Gastroesophageal sphincter (tissue), 4 donors: ENCODE measurements at regions not wholly inside any gene's neighbourhood (a gene's known extent, or its start where the extent isn't known, plus 50 kb on each side); places are given as distances from the start of the nearest gene placed in this dataset.

Experiments used
- ATAC-seq: fragments of 150-250 bp; one replicate; pipeline ENCODE4 v1.9.1; 2016; ENCODE audit warnings: mild to moderate bottlenecking, moderate library complexity
- H3K27ac ChIP-seq, 4 donors: fragments of 200-600 bp; sonication (generic) in 3 of 4; 1 replicate in 3 of 4; 2 replicates in 1 of 4; pipeline ENCODE4 v1.5.1; 2016 to 2019
- H3K27me3 ChIP-seq: fragments of 200-600 bp; sonication (generic); one replicate; pipeline ENCODE4 v1.5.1; 2019
- H3K36me3 ChIP-seq, 2 donors: fragments of 200-600 bp; sonication (generic); one replicate each; pipeline ENCODE4 v1.5.1; 2019; ENCODE audit warnings: control low read depth in 1 of 2
- H3K4me1 ChIP-seq, 3 donors: fragments of 200-600 bp; sonication (generic); 1 replicate in 2 of 3; 2 replicates in 1 of 3; pipeline ENCODE4 v1.5.1; 2016 to 2019; ENCODE audit warnings: control low read depth in 2 of 3
- H3K4me3 ChIP-seq, 2 donors: fragments of 200-600 bp; sonication (generic); one replicate each; pipeline ENCODE4 v1.5.1; 2019; ENCODE audit warnings: mild to moderate bottlenecking in 1 of 2, moderate library complexity in 1 of 2
- H3K9me3 ChIP-seq, 3 donors: fragments of 200-600 bp; sonication (generic); one replicate each; pipeline ENCODE4 v1.5.1; 2017 to 2019; ENCODE audit warnings: control low read depth in 2 of 3
- CTCF ChIP-seq, 4 experiments: fragments of 200-600 bp in 2 of 4; fragments of 450-650 bp in 2 of 4; sonication (generic) in 1 of 4; IDR thresholded peaks; one replicate each; pipeline ENCODE4 v1.5.1; 2017 to 2019; ENCODE audit warnings: antibody characterized with exemption in 4 of 4, mild to moderate bottlenecking in 2 of 4, moderate library complexity in 2 of 4
- EP300 ChIP-seq: sonication (generic); formaldehyde crosslinking; IDR thresholded peaks from one replicate; pipeline ENCODE4 v1.6.1; 2017; ENCODE audit warnings: antibody characterized with exemption, mild to moderate bottlenecking
- POLR2A ChIP-seq, 2 donors: fragments of 450-650 bp; IDR thresholded peaks; one replicate each; pipeline ENCODE4 v1.6.1; 2017; ENCODE audit warnings: antibody characterized with exemption in 2 of 2, mild to moderate bottlenecking in 2 of 2, moderate library complexity in 1 of 2
- POLR2AphosphoS5 ChIP-seq: sonication (generic); formaldehyde crosslinking; IDR thresholded peaks from one replicate; pipeline ENCODE4 v1.6.1; 2017; ENCODE audit warnings: antibody characterized with exemption
- WGBS, 2 donors: methylation state at CpG; one replicate each; pipeline ENCODE4 v1.1.5; 2018; ENCODE audit warnings: low coverage in 1 of 2; 5-methylcytosine and 5-hydroxymethylcytosine counted together

- Histone ChIP-seq H3K27ac (no peak overlapping the region), H3K9me3 (no peaks in the 10 kb centered on the region), H3K4me1 (no peaks in the 10 kb centered on the region), H3K36me3 (no peaks in the 10 kb centered on the region), H3K4me3 (no peak overlapping the region), H3K27me3 (no peaks in the 10 kb centered on the region)
- no peak for ATAC-seq
- WGBS, 2 donors, result 80 to 82% methylated on average over 1 of the region's 1 CpG
- TF ChIP-seq CTCF (IDR thresholded peaks at IDR 0.05) (no peak), POLR2A (IDR thresholded peaks at IDR 0.05) (no peak), POLR2AphosphoS5 (no peak), EP300 (no peak)
These were observed 496.4 kb upstream of the ALCAM start for GRCh38 chr3:104870276-104870675.

GRCh38 chr3:104873331-104873730 is 493.4 kb upstream of the ALCAM start:
- ATAC-seq, result no peak
- 100% methylated on average over 1 of the region's 1 CpG for WGBS, 2 donors
- H3K36me3 ChIP-seq, result no peaks in the 10 kb centered on the region
- H3K27me3 ChIP-seq, result no peaks in the 10 kb centered on the region
- H3K27ac ChIP-seq, result no peak overlapping the region
- no peak overlapping the region for H3K4me3 ChIP-seq
- TF ChIP-seq POLR2A (IDR thresholded peaks at IDR 0.05), result no peak
- no peak for TF ChIP-seq CTCF (IDR thresholded peaks at IDR 0.05)
- no peak for TF ChIP-seq POLR2AphosphoS5
- no peak for TF ChIP-seq EP300
- H3K9me3 ChIP-seq, result no peaks in the 10 kb centered on the region
- no peaks in the 10 kb centered on the region for H3K4me1 ChIP-seq

- Histone ChIP-seq H3K4me1 (no peaks in the 10 kb centered on the region), H3K27ac (no peak overlapping the region), H3K4me3 (no peak overlapping the region), H3K9me3 (no peaks in the 10 kb centered on the region), H3K27me3 (no peaks in the 10 kb centered on the region), H3K36me3 (no peaks in the 10 kb centered on the region)
- 81 to 82% methylated on average over 2 of the region's 2 CpGs for WGBS, 2 donors
- ATAC-seq, result no peak
- TF ChIP-seq POLR2AphosphoS5, result no peak
- no peak for TF ChIP-seq POLR2A (IDR thresholded peaks at IDR 0.05)
- TF ChIP-seq EP300, result no peak
- TF ChIP-seq CTCF (IDR thresholded peaks at IDR 0.05), result no peak
These were observed 488.3 kb upstream of the ALCAM start for GRCh38 chr3:104878395-104878794.

GRCh38 chr3:104879919-104880318 is 486.8 kb upstream of the ALCAM start:
- no peaks in the 10 kb centered on the region for H3K36me3 ChIP-seq
- no peak for ATAC-seq
- H3K27me3 ChIP-seq, result no peaks in the 10 kb centered on the region
- H3K27ac ChIP-seq, result no peak overlapping the region
- H3K4me3 ChIP-seq, result no peak overlapping the region
- no peak for TF ChIP-seq POLR2A (IDR thresholded peaks at IDR 0.05)
- TF ChIP-seq POLR2AphosphoS5, result no peak
- no peak for TF ChIP-seq EP300
- TF ChIP-seq CTCF (IDR thresholded peaks at IDR 0.05), result no peak
- no peaks in the 10 kb centered on the region for H3K9me3 ChIP-seq
- WGBS, 2 donors, result 29% methylated on average over 2 of the region's 2 CpGs; no CpG with 5 or more reads in 1 of the 2 donors
- no peaks in the 10 kb centered on the region for H3K4me1 ChIP-seq

- ATAC-seq, result no peak
- no peak overlapping the region for H3K4me3 ChIP-seq
- H3K9me3 ChIP-seq, result no peaks in the 10 kb centered on the region
- H3K36me3 ChIP-seq, result no peaks in the 10 kb centered on the region
- H3K27me3 ChIP-seq, result no peaks in the 10 kb centered on the region
- WGBS, 2 donors, result 88 to 93% methylated on average over 3 of the region's 3 CpGs
- TF ChIP-seq POLR2A (IDR thresholded peaks at IDR 0.05), result no peak
- TF ChIP-seq POLR2AphosphoS5, result no peak
- TF ChIP-seq EP300, result no peak
- TF ChIP-seq CTCF (IDR thresholded peaks at IDR 0.05), result no peak
- H3K27ac ChIP-seq, result no peak overlapping the region
- no peaks in the 10 kb centered on the region for H3K4me1 ChIP-seq
These were observed 481.4 kb upstream of the ALCAM start for GRCh38 chr3:104885214-104885814.
